HG03378 (cell line): ENCODE measurements at regions not wholly inside any gene's neighbourhood (a gene's known extent, or its start where the extent isn't known, plus 50 kb on each side); places are given as distances from the start of the nearest gene placed in this dataset.

Experiments
- ATAC-seq: cut with Tn5 transposase; IDR thresholded peaks from one replicate; pipeline ENCODE4 v1.9.1; 2021; ENCODE audit warnings: mild to moderate bottlenecking, moderate library complexity; ENCODE audit not compliant: unreplicated experiment

- no peak for ATAC-seq
Measured at GRCh38 chr1:218135371-218135770, 149.7 kb upstream of the RRP15 start.

DNA sequence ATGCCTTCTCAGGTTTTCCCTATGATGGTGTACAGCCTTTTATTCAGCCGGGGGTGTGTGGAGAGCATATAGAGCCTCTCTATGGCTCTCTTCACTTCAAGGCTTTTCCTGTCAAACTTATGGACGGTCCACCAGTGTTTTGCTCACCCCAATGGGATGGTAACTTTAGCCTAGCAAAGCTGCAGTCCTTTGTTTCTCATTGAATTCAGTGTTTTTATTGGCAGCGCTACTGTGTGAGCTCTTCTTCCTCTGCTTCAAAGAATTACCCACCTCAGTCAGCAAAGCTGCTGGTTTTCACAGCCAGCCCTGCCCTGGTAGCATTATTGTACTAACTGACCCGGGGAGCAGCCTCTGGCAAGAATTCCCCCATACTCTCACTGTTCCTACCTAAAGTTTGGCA is 145.3 kb upstream of the RRP15 start:
- no peak for ATAC-seq

- no peak for ATAC-seq
Measured at GRCh38 chr1:218156595-218156994, 128.5 kb upstream of the RRP15 start.

DNA sequence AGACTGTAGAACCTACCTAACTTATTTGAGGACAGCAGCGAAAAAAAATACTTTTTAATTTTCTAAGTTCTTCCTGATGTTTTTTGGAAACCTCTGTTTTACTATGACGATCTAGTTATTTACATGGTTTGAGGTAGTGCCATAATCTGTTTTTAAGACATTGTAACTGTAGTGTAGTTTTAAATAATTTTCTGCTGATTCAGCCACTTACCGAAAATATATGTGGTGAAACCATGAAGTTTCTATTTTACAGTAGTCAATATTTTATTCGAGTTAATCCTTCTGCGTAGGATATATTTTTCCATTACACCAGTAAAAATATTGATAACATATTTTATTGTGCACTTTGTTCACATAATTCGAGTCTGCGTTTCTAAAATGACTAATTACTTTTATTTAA is 121.7 kb upstream of the RRP15 start:
- no peak for ATAC-seq

- peak; percentile 42 for ATAC-seq
Measured at GRCh38 chr1:218164111-218164929, 120.8 kb upstream of the RRP15 start.

DNA sequence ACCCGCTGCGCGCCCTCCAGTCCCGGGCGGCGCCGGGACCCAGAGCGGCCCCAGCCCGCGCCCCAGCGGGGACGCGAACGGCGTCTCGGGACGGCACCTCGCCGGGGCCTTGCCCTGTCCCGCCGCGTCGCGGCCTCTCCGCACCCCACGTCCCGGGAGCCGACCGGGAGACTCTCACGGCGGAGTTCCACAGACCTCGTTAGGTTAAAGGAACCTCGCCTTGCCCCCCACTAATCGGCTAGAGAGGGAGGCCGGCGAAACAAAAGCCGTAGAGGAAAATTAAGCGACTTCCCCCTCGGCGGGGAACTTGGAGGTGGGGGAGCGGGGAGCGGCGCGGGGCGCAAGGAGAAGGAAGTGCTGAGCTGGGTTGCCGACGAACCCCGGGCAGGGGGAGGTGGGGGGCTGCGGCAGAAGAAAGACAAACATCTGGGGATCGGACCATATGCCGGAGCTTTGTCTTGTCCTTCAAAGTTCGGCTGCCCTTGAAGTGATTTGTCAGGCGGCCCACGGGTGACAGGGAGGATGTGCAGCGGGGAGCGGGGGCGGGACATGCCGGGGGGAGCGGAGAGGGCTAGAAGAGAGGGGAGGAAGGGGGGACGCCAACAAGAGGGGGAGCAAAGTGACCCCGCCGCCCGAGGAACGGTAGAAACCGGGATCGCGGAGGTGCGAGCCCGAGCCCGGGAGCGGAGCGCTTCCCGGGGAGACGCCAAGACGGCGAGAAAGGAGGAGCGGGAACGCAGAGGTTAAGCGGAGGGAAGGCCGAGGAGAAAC is 120.0 kb upstream of the RRP15 start:
- peak; percentile 25 for ATAC-seq

DNA sequence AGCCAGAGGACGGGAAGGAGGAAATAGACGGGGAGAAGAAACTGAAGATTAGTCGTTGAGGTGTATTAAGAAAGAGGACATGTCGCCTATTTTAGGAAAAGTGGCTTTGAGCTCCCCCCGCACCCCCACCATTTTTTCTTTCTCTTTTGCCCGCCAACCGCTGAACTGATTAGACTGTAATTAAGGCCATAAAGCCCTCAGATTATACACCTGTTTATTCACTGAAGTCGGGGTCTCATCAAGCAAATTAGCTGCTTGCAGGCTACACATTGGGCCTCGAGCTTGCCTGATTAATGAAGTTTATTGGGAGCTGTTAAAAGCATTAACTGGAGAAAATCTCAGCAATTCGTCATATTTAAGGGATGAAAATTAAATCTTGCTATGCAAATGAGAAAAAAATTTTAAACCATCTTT is 119.4 kb upstream of the RRP15 start:
- no peak for ATAC-seq

DNA sequence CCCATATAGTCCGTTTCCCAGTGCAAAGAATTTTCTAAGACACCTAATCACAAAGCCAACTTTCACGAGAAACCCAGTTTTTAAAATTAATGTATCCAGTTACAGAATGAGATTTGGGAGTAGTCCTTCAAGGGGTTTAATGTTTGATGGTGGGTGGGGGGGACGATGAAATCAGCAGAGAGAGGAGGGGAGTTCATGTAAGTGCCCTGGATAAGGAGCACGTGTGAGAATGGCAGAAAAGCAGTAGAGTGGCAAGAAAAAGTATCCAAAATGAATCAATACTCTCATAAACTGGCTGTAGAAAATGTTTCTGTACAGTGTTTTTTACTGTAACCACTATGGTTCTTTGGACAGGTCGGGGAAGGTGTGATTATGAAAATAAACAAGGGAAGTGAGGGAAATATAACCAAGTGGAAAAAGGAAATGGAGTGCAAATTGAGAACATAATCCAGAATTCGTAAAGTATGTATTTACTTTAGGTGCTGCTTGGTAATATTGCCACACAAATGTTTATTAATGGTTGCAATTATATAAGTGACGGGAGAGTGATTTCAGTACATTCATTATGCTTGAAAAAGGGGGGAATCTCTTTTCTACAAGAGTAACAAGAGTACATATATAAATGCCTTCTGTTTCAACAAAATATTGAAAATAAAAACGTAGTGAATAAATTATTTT is 118.7 kb upstream of the RRP15 start:
- no peak for ATAC-seq

- ATAC-seq = peak; percentile 62
Measured at GRCh38 chr1:218171302-218171893, 113.7 kb upstream of the RRP15 start.

DNA sequence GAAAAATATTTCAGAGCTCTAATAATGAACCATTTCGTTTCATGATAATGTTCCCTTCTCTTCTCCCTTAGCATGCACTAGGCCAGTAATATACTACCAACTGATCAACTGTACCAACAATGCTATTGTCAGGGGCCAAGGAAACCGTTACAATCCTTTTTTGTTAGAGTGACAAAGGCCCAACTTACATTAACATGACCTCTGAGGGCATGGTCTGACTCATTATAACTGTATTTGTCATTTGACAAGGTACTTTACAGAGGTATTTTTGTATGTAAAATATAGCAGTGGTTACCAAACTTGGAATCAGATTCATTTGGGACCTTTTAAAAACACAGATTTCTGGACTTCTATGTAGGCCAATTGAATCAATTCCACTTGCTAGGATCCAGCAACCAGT is 102.6 kb upstream of the RRP15 start:
- no peak for ATAC-seq

- no peak for ATAC-seq
Measured at GRCh38 chr1:218200979-218201378, 84.1 kb upstream of the RRP15 start.

- ATAC-seq = no peak
Measured at GRCh38 chr1:218201601-218202000, 83.5 kb upstream of the RRP15 start.

DNA sequence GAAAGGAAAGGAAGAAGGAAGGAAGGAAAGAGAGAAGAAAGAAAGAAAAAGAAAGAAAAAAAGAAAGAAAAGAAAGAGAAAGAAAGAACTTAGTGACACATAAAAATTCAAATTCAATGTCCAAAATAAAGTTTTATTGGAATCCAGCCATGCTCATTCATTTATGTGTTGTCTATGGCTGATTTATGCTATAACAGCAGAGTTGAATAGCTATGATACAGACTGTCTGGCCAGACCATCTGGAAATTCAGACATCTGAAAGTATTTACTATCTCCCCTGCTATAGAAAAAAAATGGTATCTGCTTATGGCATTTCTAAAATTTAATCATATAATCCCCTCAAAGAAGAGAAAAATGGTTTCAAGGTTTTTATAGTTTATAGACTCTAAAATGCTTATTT is 79.4 kb upstream of the RRP15 start:
- no peak for ATAC-seq

DNA sequence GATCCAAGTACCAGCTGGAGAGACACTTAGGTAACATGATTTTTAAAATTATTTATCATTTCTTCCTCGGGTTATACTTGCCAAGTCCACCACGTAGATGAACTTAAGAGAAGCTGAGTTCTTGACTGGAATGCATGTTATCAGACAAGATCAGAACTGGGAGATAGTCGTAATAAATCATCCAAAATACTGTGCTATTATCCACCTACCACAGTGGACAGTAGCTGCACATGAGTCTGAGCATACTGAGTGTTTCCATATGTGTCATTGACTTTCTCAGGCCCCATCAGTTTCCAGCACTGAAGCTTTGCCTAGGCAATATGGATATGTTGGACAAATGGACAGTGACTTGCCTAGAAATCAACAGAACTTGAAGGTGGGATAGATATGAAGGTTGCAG is 77.9 kb upstream of the RRP15 start:
- ATAC-seq = no peak

DNA sequence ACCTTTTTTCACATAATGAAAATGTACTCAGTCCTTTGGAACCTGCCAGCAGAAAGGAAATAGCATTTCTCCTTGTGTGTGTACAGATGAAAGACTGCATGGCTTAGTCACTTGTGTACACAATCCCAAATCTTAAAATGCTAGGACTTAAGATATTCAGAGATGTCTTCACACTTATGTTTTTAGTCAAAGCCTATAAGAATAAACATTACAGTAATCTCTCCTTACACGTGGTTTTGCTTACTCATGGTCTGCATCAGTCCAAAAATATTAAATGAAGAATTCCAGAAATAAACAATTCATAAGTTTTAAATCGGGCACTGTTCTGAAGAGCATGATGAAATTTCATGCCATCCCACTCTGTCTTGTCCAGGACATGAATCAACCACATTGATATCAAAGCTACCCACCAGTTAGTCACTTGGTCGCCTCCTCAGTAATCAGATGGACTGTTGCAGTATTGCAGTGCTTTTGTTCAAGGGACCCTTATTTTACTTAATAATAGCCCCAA is 75.7 kb upstream of the RRP15 start:
- ATAC-seq = no peak

GRCh38 chr1:218211241-218211640 is 73.9 kb upstream of the RRP15 start:
- no peak for ATAC-seq

DNA sequence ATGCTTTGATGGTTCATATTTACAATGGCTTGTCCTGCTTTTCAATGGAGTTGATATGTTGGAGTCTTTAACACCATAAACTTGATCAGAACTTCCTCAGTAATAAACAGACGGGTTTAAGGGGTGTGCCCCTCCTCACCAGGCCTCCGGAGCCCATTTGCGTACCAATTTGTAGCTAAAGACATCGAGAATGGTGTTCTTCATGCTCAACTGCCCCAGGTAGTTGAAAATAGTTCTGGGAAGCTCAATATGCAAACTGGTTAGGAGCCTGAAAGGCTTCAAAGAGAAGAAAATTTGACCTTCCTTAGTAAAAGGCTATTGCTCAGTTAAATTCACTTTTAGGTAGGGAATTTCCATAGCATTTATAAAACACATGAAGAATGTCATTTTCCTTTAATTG is 68.1 kb upstream of the RRP15 start:
- no peak for ATAC-seq

DNA sequence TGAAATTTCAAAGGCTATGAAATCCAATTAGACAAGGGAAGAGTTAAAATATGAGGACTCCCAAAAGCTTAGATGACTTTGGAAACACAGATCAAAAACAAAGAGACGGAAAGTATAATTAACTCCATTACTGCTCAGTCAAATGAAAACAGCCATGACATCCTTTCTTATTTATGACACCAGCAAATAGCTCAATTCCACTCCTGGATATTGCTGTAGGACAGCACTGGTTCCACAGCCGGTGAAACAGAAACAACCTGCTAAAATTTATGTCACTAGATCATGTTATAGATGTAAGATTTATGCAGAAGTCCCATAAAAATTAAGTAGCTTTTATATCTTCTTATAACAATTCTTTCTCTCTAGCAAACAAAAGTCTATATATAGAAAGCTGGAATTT is 65.6 kb upstream of the RRP15 start:
- no peak for ATAC-seq

GRCh38 chr1:218224101-218224500 is 61.0 kb upstream of the RRP15 start:
- no peak for ATAC-seq

DNA sequence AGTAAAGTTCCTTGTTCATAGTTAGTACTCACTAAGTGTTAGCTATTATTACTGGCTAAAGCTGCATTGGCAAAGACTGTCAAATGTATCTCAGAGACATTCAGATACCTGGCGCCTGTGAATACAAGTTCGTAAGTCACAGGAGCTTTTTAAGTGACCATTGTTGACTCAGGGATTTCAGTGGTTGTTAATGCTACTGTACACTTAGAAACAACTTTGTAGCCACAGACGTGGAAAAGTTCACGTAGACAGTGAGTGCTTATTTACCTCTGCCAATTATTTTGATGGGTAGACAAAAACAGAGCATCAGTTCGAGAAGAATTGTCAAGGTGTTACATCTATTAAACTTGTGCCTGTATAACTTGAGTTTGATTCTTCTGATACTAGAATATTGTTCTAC is 59.1 kb upstream of the RRP15 start:
- ATAC-seq = no peak
